Astrocyte (in vitro differentiated cells and primary cell): ENCODE measurements at regions not wholly inside any gene's neighbourhood (a gene's known extent, or its start where the extent isn't known, plus 50 kb on each side); places are given as distances from the start of the nearest gene placed in this dataset.

Experiments
- EZH2 ChIP-seq: IDR thresholded peaks from 2 replicates; pipeline ENCODE4 v1.6.1; 2012; ENCODE audit warnings: mild to moderate bottlenecking, low read length, inconsistent platforms; ENCODE audit not compliant: insufficient read depth
- TF ChIP-seq, protein P1 (sequence below): IDR thresholded peaks from 2 replicates; pipeline ENCODE4 v1.5.1; 2011; ENCODE audit warnings: low read depth, mild to moderate bottlenecking, inconsistent platforms, low read length, moderate library complexity; ENCODE audit not compliant: insufficient read depth

DNA sequence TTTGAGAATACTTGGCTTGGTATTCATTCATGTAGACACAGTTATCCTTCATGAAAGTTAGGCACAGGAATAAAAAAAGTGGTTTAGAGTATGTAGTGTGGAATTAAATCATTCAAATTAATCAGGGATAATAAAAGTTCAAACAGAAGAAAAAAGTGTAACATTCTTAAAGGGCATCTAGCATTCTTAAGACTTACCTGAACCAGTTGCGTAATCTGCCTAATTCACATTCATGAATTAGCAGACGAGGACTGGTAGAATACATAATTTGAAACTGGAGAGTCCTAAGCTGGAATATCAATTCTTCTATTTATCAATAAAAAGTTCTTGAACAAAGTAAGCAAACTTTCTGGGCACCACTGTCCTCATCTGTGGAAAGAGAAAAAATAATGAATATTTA, 157.0 kb upstream of the DEPDC1 start:
- TF ChIP-seq, protein P1, sequence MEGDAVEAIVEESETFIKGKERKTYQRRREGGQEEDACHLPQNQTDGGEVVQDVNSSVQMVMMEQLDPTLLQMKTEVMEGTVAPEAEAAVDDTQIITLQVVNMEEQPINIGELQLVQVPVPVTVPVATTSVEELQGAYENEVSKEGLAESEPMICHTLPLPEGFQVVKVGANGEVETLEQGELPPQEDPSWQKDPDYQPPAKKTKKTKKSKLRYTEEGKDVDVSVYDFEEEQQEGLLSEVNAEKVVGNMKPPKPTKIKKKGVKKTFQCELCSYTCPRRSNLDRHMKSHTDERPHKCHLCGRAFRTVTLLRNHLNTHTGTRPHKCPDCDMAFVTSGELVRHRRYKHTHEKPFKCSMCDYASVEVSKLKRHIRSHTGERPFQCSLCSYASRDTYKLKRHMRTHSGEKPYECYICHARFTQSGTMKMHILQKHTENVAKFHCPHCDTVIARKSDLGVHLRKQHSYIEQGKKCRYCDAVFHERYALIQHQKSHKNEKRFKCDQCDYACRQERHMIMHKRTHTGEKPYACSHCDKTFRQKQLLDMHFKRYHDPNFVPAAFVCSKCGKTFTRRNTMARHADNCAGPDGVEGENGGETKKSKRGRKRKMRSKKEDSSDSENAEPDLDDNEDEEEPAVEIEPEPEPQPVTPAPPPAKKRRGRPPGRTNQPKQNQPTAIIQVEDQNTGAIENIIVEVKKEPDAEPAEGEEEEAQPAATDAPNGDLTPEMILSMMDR, result no peak
- TF ChIP-seq EZH2, result no peak
